Stimulated activated CD4-positive, alpha-beta T cell treated with anti-CD3 and anti-CD28 coated beads, Interleukin-2, amount 100 ng/mL, for 48 hours (primary cell): ENCODE measurements at regions not wholly inside any gene's neighbourhood (a gene's known extent, or its start where the extent isn't known, plus 50 kb on each side); places are given as distances from the start of the nearest gene placed in this dataset.
"Not testable (repeated sequence)": the region's sequence is repeated elsewhere in the genome, so short reads cannot be mapped to it uniquely, and the experiment has no call there.

Source experiments
- DNase-seq, 2 donors: peaks; one replicate each; pipeline ENCODE4 v3.0.0-alpha.2; 2020

DNA sequence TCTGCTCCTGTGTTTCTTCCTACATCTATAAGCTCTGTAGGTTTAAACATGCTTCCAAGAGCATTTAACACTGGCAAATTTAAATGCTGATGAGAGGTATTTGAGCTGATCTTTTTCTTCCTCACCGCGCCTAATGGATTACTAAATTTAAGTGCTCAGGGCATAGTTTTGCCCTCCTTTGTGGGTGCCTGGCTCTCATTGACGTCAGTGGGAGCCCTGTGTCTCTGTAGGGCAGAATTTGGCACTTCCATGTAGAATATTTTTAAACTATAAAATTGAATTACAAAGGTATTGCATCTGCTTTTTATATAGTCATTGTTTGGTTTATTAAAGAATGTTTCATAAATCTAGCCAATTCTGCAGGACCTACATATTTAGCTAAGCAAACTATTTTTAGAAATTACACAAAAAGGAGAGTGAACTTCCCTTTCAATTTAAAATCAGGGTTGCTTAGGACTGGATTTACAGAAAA lies 444.8 kb downstream of the AEBP2 start:
- DNase-seq, result no peak

DNA sequence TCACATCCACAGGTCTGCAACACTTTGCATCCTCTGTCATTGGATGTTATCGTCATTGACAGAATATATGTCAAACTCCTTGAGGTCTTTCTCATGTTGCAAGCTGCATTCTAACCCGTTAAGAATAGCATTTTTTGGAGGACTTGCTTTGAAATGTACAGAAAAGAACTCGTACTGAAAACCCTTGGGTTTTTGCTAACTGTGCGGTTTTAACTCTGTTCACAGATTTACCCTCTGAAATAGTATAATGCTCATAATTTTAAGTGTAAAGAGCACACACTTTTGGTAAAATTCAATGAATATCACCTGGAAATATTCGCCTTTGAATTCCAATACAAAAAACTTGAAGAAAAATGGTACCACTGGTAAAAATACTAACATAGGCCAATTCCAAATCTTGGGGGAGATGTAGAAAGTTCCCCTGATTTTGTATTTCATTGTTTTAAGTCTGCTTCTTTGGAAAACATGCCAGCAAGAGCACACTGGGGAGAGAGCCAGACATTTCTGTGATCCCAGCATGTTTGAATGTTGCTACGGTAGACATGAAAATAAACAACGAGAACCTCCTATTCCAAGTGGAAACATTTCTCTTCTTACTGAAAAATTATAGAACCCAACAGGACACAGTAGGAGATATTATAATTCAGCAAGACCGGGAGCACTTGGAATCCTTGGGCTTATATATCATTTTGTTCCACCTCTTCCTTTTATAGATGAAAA lies 446.0 kb downstream of the AEBP2 start:
- no peak for DNase-seq

DNA sequence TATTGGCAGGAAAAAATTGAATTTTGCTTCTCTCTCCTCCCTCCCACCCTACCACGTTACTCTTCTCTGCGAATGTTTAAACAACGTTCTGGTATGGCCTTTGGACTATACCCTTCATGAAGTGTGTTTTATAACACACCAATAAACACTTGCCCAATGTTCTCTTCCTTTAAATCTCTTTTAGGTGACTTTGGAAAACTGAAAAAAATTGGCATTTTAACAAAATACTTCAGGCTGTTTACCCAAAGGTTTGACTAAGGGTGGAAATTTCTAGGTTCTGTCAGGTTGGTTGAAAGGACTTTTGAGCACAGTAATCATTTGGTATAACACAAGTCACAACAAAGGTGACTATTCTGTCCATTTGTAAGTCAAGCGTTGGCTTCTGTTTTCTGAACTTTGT lies 446.8 kb downstream of the AEBP2 start:
- no peak for DNase-seq

DNA sequence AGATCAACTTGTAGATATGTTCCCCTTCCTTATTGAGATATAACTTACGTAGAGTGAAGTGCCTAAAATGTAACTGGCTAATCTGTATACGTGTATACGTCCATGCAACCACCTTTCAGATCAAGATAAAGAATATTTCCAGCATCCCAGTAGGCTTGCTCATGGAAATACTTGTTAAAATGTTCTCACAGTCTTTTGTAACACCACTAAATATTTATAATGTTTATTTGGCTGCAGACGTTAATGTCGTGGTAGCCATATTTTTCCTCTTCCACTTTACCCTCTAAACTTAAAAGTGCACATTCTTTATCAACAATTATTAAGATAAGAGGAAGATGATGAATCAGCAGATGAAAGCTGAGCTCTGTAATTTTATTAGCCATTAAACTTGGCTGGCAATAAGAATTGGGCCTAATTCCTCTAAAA lies 447.4 kb downstream of the AEBP2 start:
- no peak for DNase-seq

DNA sequence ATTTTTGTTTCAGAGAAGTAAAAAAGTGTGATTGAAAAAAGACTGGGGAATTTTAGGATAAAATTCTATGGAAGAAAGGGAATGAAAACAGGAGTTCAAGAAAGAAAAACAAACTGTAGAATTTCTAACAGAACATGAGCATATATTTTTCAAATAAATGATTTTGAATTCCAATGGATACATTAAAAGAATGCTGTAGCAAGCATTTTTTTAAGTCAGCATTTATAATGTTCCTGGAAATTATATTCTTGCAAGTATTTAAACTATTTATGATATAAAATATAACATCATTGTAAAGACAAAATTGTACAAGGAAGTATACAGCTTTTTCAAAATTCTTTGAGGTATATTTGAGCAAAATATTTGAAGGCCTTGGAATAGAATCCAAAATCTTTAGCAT lies 450.7 kb downstream of the AEBP2 start:
- DNase-seq, result no peak

DNA sequence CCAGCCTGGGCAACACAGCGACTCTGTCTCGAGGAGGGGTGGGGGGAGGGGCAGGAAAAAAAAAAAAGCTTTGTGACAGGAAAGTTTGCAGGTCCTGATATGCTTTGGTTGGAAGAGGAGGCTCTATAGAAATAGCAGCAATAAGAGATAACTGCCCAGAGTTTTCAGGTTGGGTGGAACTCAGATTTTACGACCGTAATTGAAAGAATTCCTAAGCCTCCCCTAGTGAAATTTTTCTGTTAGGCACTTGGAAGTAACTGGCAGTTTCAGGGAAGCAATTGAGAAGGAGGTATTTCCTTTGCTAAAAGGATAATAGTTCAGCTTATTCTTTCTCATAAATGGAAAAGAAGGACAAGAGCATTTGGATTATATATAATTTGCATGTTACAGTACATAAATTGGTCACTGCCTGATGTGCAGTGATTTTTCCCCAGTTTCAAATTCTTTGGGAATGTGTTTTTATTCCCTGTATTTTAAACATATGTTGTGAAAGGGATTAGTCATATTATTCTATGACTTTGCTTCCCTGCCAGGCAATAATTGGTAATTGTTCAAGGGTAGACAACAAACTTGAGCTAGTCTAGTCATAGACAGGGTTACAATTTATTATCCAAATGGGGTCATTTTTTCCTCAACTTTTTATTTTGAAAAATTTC lies 452.8 kb downstream of the AEBP2 start:
- DNase-seq, result no peak

DNA sequence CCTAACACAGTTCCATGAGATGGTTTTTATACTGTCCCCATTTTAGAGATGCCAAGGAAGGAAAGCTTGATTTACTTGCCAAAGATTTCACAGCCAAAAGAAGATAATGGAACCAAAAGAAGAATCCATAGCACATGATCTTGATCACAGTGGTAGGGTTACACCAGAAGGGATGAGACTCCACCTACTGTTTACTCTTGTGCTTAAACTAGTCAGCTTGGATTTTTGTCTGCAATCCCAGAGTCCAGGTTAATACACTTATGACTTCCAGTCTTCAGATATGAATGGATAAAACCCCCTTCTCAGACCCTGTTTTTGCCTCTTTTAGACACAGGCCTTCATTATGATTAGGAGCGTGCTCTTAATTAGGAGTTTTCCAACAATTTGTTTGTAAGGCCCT lies 454.2 kb downstream of the AEBP2 start:
- DNase-seq, result no peak

DNA sequence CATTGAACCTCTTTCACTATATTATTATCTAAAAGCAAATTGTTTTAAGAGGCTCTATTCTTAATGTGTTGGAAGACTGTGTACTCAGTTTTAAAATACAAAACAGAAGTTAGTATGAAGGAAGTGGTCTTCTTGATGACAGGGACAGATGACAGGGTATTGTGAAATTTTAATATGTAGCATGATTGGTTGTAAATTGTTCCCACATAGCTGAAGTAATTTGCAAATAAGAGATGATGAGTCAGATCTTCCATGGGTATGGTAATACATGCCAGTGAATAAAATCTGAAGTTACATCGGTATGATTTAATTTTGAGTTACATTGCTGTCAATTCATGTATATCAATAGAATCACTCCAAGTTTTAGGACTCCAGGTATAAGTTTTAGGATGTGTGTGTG lies 454.8 kb downstream of the AEBP2 start:
- no peak for DNase-seq

DNA sequence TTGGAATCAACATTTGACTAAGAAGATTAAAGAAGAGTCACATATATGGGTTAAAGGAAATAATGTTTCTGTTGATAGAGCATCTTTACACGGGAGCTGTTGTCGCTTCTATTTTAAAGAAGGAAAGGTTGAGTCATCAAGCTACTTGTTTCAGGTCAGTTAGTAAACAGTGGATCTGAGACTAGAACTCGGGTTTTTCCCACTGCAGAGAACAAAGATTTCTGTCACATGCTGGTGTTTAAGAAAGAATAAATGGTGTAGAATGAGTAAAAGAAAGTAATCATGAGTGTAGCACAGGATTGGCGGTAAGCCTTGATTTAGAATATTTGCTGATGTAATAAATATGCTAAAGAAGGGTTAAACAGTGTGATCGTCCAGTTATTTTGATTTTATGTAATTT lies 455.5 kb downstream of the AEBP2 start:
- DNase-seq, result no peak

DNA sequence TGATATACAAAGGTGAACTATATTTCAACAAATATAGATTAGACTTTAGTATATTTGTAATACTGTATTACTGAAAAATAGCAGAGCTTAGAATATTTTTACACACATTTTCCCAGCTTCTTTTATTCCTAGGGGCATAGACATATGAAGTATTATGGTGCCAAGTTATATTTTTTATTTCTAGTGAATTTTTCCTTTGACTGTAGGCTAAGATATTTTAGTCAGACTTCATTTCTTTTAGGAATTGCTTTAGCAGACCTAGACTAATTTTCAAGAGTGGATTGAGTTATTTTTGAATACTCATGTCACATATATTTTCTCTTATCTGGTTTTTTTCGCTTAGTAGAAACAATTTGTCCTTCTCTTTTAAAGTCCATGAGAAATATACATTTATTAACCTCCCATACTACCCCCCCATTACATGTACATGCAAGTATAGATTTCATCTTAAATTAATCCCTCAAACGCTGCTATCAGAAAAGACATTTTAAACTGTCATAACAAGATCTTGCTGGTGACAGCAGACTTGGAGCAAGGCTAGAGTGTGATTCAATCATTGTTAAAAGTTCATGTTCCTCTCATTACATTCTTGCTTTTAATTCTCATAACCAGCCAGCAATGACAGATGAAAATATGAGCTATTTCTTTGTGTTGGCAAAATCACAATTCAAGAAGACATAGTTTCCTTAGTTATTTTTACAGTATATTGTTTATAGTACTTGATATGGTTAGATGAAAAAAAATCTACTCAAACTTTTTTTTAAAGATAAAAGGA lies 456.1 kb downstream of the AEBP2 start:
- DNase-seq, result no peak

DNA sequence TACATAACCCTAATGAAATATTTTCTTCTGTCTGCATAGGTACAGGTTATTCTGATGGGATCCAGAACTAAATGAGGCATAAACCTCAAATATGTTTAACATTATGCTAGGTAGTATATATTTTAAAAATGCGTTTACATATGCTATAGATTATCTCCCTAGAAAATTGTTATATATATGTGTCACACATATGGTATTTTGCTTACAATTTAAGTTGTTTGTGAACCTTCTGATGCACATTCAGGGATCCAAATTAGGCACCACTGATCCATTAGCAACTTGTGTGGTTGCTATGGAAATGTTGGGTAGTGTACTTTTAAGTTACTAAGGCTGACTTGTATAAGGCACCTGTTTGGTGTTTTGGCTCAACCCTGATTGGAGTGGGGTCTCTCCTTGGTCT lies 456.7 kb downstream of the AEBP2 start:
- DNase-seq, result no peak

DNA sequence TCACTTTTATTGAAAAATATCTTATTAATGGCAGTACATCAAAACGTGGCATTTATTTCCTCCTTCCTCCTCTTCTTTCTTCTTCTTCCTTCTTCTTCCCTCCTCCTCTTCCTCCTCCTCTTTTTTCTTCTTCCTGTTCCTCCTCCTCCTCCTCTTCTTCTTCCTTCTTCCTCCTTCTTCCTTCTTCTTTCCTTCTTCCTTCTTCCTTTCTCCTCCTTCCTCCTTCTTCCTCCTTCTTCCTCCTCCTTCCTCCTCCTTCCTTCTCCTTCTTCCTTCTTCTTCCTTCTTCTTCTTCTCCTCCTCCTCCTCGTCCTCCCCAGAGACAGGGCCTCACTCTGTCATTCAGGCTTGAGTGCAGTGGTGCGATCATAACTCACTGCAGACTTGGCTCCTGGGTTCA lies 457.2 kb downstream of the AEBP2 start:
- no peak for DNase-seq

DNA sequence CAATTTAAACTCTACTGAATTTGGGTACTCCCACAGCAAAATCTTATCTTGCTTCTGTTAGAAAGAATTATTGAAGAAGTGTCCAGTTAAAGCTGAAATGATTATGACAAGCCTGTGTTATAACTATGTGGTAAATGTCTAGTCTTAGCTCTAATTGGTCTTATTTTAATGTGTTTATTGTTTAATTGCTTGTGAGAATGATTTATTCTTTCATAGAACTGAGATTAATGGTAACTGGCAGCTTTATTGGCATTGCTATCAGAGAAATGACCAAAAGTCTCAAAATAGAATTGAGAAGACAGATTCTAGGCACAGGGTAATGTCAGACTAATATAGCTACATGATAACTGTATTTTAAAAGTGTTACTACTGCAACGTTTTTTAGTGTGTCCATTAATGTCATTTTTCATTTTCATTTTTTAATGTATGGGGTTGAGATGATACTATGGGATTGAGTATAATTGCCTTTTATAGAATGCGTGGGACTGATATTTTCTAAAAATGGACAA lies 458.7 kb downstream of the AEBP2 start:
- no peak for DNase-seq

DNA sequence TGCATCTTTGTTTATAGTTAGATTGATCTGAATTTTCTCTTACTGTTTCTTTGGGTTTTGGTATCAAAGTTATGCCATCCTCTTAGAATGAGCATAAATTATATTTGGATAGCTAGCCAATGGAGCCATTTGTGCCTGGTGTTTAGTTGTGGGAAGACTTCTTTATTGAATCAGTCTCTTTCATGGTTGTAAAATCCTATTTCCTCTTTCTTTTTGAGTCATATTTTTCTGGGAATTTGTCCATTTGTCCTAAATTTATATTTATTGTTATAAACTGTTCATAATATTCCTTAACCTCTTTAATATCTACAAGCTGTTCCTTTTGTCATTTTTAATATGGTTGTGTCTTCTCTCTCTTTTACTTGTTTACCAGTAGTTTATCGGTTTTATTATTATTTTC lies 462.5 kb downstream of the AEBP2 start:
- DNase-seq, result no peak

DNA sequence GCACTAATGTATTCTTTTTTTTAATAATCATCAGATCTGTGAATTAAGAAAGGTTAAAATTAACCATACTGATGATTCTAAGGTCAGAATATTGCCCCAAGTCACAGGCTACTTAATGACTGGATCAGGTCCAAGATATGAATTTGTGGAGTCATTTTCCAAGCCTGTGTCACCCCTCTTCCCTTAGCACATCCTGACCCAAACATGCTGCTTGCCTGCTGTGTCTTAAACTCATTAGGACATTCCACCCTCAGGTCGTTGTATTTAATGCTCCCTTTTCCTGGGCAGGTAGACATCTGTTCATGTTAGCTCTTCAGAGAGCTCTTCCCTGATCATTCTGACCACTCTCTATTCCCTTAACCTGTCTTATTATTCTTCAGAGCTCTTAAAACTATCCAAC lies 463.5 kb upstream of the PDE3A start:
- DNase-seq, result no peak

DNA sequence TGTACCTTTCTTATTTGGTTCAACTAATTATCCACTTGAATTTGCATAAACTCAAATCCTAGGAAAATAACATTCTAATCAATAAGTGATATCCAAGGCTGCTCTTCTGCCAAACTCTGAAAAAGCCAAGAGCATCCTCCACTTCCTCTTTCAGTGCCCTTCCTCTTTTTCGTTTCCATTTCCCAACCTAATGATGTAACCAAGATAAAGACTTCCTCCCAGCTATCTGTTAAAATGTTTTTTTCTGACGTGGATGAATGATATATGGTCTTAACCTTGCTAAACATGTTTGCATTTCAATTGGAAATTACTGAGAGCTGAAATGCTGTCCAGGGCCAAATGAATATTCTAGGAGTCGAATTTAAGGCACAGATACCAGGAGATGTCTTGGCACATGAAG lies 459.5 kb upstream of the PDE3A start:
- DNase-seq, result no peak

DNA sequence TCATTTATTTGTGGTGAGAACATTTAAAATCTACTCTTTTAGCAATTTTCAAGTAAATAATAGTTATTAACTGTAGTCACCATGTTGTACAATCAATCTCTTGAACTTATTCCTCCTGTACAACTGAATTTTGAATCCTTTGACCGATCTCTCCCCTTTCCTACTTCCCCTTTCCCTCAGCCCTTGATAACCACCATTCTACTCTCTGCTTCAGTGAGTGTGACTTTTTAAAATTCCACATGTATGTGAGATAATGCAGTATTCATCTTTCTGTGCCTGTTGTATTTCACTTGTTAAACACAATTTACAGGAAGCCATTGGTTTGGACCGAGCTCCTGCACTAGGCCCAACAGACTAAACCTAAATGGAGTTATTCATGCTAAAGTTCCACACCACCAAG lies 458.9 kb upstream of the PDE3A start:
- no peak for DNase-seq

DNA sequence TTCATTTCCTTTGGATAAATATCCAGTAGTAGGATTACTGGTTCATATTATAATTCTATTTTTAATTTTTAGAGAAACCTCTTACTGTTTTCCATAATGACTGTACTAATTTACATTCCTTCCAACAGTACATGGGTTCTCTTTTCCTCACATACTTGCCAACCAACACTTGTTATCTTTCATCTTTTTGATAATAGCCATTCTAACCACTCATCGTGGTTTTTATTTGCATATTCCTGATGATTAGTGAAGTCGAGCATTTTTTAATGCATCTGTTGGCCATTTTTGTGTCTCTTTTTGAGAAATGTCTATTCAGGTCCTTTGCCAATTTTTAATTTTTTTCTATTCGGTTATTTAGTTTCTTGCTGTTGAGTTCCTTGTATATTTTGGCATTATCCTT lies 457.7 kb upstream of the PDE3A start:
- no peak for DNase-seq

DNA sequence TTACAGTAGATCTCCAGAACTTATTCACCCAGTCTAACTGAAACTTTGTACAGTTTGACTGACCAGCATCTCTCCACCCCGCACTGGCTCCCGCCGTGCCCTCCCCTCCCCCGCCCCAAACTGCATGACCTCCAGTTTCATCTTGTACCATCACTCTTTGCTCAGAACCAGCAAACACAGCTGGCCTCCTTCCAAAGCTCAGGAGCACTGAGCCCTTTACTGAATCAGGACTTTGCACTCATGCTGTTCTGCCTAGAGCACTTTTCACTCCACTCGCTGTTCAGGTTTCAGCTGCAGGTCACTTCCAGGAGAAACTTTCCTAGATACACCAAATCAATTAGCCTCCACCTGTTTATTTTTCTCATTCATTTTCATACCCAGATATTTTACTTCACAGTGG lies 455.3 kb upstream of the PDE3A start:
- no peak for DNase-seq

DNA sequence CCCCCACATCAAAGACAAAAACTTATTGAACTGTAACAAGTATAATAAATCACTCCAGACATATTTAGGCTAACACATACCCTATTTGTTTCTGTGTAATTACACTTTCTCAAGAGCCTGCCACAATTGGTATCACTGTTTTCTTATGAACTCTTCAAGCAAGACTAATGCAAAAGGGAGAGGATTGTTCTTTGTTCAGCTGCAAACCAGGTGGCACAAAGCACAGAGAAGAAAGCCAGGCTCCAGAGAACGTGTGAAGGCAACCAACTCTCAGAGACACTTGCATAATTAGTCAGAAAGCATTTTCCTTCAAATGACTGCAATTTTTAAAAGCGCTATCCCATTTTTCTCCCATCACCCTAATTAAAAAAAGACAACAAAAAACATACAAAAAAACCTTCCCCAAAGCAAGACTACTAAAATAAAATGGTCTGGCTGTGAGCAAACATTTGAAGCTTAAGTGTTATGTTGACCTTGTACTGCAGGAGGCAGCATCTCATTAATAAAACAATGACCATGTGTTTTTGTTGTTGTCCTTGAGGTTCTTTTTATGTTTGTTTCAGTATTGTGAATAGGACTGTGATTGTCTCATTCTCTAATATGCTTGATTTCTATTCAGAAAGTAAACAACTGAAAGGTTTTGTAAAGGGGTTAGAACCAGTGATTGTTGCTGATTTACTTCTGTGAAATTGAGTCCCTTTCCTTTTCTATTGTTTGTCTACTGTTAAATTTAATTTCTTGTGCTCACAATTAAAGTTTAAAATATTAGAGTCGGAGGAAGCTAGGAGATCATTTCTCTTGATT lies 452.7 kb upstream of the PDE3A start:
- no peak for DNase-seq

DNA sequence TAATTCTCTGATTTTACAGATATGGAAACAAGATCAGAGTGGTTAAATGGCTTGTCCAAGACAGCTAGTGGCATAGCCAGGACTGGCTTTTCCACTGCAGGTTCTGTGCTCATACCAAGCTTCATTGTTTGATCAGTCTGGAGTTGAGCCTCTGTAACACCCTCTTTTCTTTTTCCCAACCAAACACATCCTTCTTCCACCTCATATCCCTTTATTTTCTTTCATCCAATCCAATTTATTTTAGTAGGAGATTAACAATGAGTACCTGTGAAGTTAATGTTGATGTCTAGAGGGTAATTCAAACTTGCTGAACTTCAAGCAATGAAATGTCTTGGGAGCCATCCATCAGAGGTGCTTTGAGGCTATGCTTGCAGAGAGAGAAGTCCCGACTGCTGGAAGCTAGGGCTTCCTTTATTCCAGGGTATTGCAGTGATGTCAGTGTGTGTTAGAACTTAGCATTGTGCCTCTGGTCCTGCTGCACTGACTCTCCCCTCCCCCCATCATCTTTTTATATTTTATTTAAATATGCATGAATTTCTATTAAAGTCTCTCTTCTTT lies 452.1 kb upstream of the PDE3A start:
- DNase-seq, result no peak

DNA sequence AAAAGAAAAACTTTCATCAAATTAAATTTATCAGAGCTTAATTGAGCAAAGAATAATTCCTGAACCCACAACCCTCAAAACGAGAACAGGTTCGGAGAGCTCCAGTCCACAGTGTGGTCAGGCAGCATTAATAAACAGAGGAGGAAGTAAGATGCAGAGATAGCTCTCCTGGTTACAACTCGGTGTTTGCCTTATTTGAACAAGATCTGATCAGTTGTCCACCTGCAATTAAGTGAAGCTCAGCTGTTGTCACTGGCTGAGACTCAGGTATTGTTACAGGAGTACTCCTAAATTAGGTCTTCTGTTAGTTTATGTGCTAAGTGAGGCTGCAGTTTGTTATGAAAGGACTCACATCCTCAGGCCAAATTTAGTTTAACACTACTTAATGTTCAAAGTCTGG lies 451.4 kb upstream of the PDE3A start:
- DNase-seq, result no peak

DNA sequence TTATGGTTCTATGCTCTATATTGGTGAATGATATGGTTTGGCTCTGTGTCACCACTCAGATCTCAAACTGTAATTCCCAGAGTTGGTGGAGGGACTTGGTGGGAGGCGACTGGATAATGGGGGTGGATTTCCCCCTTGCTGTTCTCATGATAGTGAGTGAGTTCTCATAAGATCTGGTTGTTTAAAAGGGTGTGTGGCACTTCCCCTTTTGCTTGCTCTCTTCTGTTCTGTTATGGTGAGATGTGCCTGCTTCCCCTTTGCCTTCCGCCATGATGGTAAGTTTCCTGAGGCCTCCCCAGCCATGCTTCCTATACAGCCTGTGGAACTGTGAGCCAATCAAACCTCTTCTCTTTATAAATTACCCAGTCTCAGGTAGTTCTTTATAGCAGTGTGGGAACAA lies 446.6 kb upstream of the PDE3A start:
- DNase-seq, result not testable (repeated sequence)
